ENCODE measurements at regions not wholly inside any gene's neighbourhood (a gene's known extent, or its start where the extent isn't known, plus 50 kb on each side); places are given as distances from the start of the nearest gene placed in this dataset.

DNA sequence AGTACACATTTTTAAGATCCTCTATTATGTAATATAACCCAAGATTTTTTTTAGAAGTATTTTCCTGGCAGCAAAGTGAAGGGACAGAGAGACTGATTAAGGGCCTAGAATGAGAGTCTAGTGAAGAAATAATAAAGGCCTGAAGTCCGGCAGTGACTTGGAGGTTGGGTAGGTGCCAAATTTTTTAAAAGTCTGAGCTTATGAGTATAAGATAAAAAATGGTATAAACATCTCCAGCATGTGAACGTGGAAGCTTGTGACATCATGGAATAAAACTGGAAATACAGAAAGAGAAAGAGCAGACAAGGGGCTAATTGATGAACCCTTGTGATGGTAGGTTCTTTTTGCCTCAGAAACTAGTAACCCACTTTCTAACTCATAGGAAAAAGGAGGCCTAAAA lies 174.6 kb downstream of the SUCLA2 start:
- no peaks in the 10 kb centered on the region for H3K9me3 ChIP-seq (ENCODE audit: low read depth)
- no peak overlapping the region for H3K4me3 ChIP-seq
- no peaks in the 10 kb centered on the region for H3K79me2 ChIP-seq (ENCODE audit: insufficient read depth)
- in situ Hi-C loops (cut with MboI), result no loop called here
- no peaks in the 10 kb centered on the region for H3K36me3 ChIP-seq (ENCODE audit: low read depth)
- peak; percentile 30 for DNase-seq
- H3K9ac ChIP-seq, result no peak overlapping the region
- H3K27ac ChIP-seq, result no peak overlapping the region
- H3K9me2 ChIP-seq (ENCODE audit: insufficient read depth), result no peaks in the 10 kb centered on the region
- 0 out of 2 replicates have a peak, but pooled peaks cover 4% of the 10 kb centered on the region for H3F3A ChIP-seq (ENCODE audit: insufficient read depth)
- H2AFZ ChIP-seq, result no peak overlapping the region
- H4K20me1 ChIP-seq (ENCODE audit: insufficient read depth), result no peaks in the 10 kb centered on the region
- 0 out of 2 replicates have a peak, but pooled peaks cover 8% of the 10 kb centered on the region for H3K4me1 ChIP-seq (ENCODE audit: insufficient read depth)
- TF ChIP-seq EZH2 (IDR thresholded peaks at IDR 0.05; ENCODE audit: insufficient read depth, poor library complexity, severe bottlenecking), result no peak
- TF ChIP-seq EZH2phosphoT487 (IDR thresholded peaks at IDR 0.05; ENCODE audit: insufficient read depth, low read depth), result no peak
- WGBS, 2 experiments (ENCODE audit: low coverage in 1 of 2, low lambda C conversion rate in 2 of 2, missing lambda C conversion rate in 2 of 2), result 43 to 45% methylated on average over 2 of the region's 2 CpGs
- H3K4me2 ChIP-seq (ENCODE audit: unreplicated experiment), result no peak overlapping the region
- H3K27me3 ChIP-seq (replicated peaks; ENCODE audit: insufficient read depth), result no peaks in the 10 kb centered on the region

DNA sequence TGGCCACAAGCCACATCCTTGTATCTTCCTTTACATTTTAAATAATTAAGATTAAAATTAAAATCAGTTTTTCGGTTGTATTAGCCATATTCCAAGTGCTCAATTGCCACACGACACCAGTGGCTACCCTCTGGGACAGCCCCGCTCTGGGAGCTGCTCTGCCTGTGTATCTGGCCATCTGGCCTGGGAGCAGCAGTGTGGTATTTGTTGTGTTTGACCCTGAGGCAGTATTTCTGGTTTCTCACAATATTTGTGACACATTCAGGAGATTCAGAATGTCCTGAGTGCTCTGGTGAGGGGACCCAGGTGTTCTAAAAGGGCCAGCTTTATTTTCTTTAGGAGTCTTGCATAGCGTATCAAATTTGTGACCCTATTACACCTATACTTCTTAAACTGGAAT lies 179.0 kb downstream of the SUCLA2 start:
- Histone ChIP-seq H3K36me3 (ENCODE audit: low read depth) (no peaks in the 10 kb centered on the region), H3K4me2 (ENCODE audit: unreplicated experiment) (no peak overlapping the region), H3K4me3 (no peak overlapping the region), H3K9me2 (ENCODE audit: insufficient read depth) (no peaks in the 10 kb centered on the region), H3K9me3 (ENCODE audit: low read depth) (no peaks in the 10 kb centered on the region), H3K4me1 (ENCODE audit: insufficient read depth) (no peaks in the 10 kb centered on the region), H3K27me3 (replicated peaks; ENCODE audit: insufficient read depth) (no peaks in the 10 kb centered on the region; the same call in 1 of the 2 replicates), H2AFZ (no peak overlapping the region), H3K79me2 (ENCODE audit: insufficient read depth) (no peaks in the 10 kb centered on the region), H3K9ac (no peak overlapping the region), H4K20me1 (ENCODE audit: insufficient read depth) (no peaks in the 10 kb centered on the region), H3F3A (ENCODE audit: insufficient read depth) (no peaks in the 10 kb centered on the region), H3K27ac (no peak overlapping the region)
- TF ChIP-seq EZH2 (IDR thresholded peaks at IDR 0.05; ENCODE audit: insufficient read depth, poor library complexity, severe bottlenecking), result no peak
- no peak for TF ChIP-seq EZH2phosphoT487 (IDR thresholded peaks at IDR 0.05; ENCODE audit: insufficient read depth, low read depth)
- no peak for DNase-seq
- 56 to 63% methylated on average over 4 of the region's 4 CpGs for WGBS, 2 experiments (ENCODE audit: low coverage in 1 of 2, low lambda C conversion rate in 2 of 2, missing lambda C conversion rate in 2 of 2)
- in situ Hi-C loops (cut with MboI), result no loop called here

DNA sequence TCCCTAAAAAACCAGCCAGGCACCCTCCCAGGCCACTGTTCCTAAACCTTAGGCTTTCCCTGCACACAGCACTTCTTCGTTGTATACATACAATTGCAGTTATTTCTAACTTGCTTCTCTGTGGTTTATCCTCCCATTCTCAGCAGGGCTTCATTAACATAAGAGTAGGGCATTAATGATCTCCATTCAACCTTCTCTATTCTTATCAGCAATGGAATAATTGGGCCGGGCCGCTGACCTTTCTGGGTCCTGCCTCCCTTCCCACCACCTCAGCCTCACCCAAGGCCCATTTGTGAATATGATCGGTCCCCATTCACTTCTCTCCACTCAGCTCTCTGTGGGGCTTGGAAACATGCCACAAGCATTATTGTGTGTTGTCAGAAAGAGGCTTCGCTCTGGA lies 184.2 kb downstream of the SUCLA2 start:
- Histone ChIP-seq H3K79me2 (ENCODE audit: insufficient read depth) (no peaks in the 10 kb centered on the region), H3K36me3 (ENCODE audit: low read depth) (no peaks in the 10 kb centered on the region), H3K4me3 (no peak overlapping the region), H3K9me2 (ENCODE audit: insufficient read depth) (no peaks in the 10 kb centered on the region), H3K4me2 (ENCODE audit: unreplicated experiment) (no peak overlapping the region), H3K4me1 (ENCODE audit: insufficient read depth) (no peaks in the 10 kb centered on the region), H3K9me3 (ENCODE audit: low read depth) (no peaks in the 10 kb centered on the region), H3F3A (ENCODE audit: insufficient read depth) (no peaks in the 10 kb centered on the region), H3K9ac (no peak overlapping the region), H2AFZ (no peak overlapping the region), H4K20me1 (ENCODE audit: insufficient read depth) (no peaks in the 10 kb centered on the region), H3K27me3 (replicated peaks; ENCODE audit: insufficient read depth) (peaks cover 13% of the 10 kb centered on the region; the same call in 1 of the 2 replicates), H3K27ac (no peak overlapping the region)
- 62 to 64% methylated on average over 5 of the region's 5 CpGs for WGBS, 2 experiments (ENCODE audit: low coverage in 1 of 2, low lambda C conversion rate in 2 of 2, missing lambda C conversion rate in 2 of 2)
- in situ Hi-C loops (cut with MboI), result no loop called here
- TF ChIP-seq EZH2 (IDR thresholded peaks at IDR 0.05; ENCODE audit: insufficient read depth, poor library complexity, severe bottlenecking) (no peak), EZH2phosphoT487 (IDR thresholded peaks at IDR 0.05; ENCODE audit: insufficient read depth, low read depth) (no peak)
- DNase-seq, result no peak

DNA sequence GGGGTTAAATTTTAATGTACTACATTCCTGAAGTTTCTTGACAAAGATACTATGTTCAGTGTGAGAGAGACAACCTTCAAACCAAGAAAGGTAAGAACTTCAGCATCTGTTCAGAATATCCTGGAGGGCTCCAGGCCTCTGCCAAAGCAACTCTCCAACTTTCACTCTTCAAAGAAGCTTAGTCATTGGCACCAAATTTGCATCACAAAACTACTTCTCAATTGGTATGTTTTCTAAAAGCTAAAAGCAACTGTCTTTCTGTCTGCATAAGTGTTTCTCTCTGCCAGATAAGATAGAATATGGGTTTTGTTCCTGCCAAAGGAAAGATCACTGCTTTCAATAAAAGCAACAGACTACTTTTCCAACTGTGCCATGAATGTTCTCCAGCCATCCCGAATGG lies 187.4 kb downstream of the SUCLA2 start:
- H4K20me1 ChIP-seq (ENCODE audit: insufficient read depth), result no peaks in the 10 kb centered on the region
- H2AFZ ChIP-seq, result no peak overlapping the region
- no peaks in the 10 kb centered on the region for H3K79me2 ChIP-seq (ENCODE audit: insufficient read depth)
- no peak overlapping the region for H3K4me3 ChIP-seq
- no peak for DNase-seq
- H3K4me2 ChIP-seq (ENCODE audit: unreplicated experiment), result no peak overlapping the region
- H3K27me3 ChIP-seq (replicated peaks; ENCODE audit: insufficient read depth), result peaks cover 38% of the 10 kb centered on the region
- H3K9me2 ChIP-seq (ENCODE audit: insufficient read depth), result no peaks in the 10 kb centered on the region
- H3K27ac ChIP-seq, result no peak overlapping the region
- no peaks in the 10 kb centered on the region for H3K4me1 ChIP-seq (ENCODE audit: insufficient read depth)
- TF ChIP-seq EZH2phosphoT487 (IDR thresholded peaks at IDR 0.05; ENCODE audit: insufficient read depth, low read depth) (no peak), EZH2 (IDR thresholded peaks at IDR 0.05; ENCODE audit: insufficient read depth, poor library complexity, severe bottlenecking) (no peak)
- no peak overlapping the region for H3K9ac ChIP-seq
- H3K36me3 ChIP-seq (ENCODE audit: low read depth), result no peaks in the 10 kb centered on the region
- whole genome bisulfite sequencing, 2 experiments (ENCODE audit: low coverage in 1 of 2, low lambda C conversion rate in 2 of 2, missing lambda C conversion rate in 2 of 2), result 6 to 24% methylated on average over 1 of the region's 1 CpG
- no peaks in the 10 kb centered on the region for H3F3A ChIP-seq (ENCODE audit: insufficient read depth)
- in situ Hi-C loops (cut with MboI), result no loop called here
- no peaks in the 10 kb centered on the region for H3K9me3 ChIP-seq (ENCODE audit: low read depth)

DNA sequence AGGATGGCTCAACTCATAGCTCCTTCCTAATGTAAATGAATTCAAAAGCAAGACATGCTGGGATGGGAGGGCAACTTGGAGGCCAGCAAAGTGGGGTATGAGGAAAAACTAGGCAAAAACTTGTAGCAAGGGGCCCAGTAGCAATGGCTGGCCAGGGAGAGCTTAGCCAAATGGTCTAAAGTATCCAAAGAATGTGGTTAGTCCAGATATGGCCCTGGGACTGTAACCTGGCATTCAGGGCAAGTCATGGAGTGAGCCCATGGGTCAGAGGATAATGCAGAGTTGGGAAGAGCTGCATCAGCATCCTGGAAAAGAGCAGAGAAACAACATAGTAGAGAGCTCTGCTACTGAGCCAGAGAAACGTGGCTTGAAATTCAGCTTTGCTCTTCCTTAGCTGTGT lies 191.7 kb downstream of the SUCLA2 start:
- in situ Hi-C loops (cut with MboI), result no loop called here
- Histone ChIP-seq H3K9ac (no peak overlapping the region), H3K4me2 (ENCODE audit: unreplicated experiment) (no peak overlapping the region), H4K20me1 (ENCODE audit: insufficient read depth) (no peaks in the 10 kb centered on the region), H3K4me3 (no peak overlapping the region), H3K9me2 (ENCODE audit: insufficient read depth) (no peaks in the 10 kb centered on the region), H3K27ac (no peak overlapping the region), H3K27me3 (replicated peaks; ENCODE audit: insufficient read depth) (peaks cover 38% of the 10 kb centered on the region), H3K9me3 (ENCODE audit: low read depth) (no peaks in the 10 kb centered on the region), H3F3A (ENCODE audit: insufficient read depth) (no peaks in the 10 kb centered on the region), H3K36me3 (ENCODE audit: low read depth) (no peaks in the 10 kb centered on the region), H2AFZ (no peak overlapping the region), H3K79me2 (ENCODE audit: insufficient read depth) (no peaks in the 10 kb centered on the region), H3K4me1 (ENCODE audit: insufficient read depth) (no peaks in the 10 kb centered on the region)
- WGBS, 2 experiments (ENCODE audit: low coverage in 1 of 2, low lambda C conversion rate in 2 of 2, missing lambda C conversion rate in 2 of 2), result 34 to 44% methylated on average over 1 of the region's 1 CpG
- TF ChIP-seq EZH2 (IDR thresholded peaks at IDR 0.05; ENCODE audit: insufficient read depth, poor library complexity, severe bottlenecking) (no peak), EZH2phosphoT487 (IDR thresholded peaks at IDR 0.05; ENCODE audit: insufficient read depth, low read depth) (no peak)
- no peak for DNase-seq
